ENCODE measurements at regions not wholly inside any gene's neighbourhood (a gene's known extent, or its start where the extent isn't known, plus 50 kb on each side); places are given as distances from the start of the nearest gene placed in this dataset.

DNA sequence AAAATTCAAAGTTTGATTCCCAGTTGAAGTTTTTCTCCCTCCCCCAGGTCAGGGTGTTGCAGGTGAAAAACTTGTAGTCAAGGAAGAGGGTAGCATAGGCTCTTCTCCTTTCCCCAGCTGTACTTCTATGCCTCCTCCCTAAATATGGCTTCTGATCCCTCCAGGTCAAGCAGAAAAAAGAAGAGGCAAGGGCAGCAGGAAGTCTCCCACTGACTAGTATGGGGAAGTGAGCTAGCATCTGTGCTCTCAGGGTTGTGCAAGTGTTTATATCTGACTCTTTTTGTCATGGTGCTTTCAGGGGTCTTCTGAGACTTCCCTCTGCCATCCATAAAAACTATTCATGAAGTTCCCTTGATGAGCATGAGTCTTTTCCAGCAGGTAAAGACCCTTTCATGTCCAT is 76.0 kb downstream of the ATPSCKMT start:
- no peak for DNase-seq
- Histone ChIP-seq H3K4me3 (no peak overlapping the region), H3K27ac (no peak overlapping the region), H3K36me3 (no peaks in the 10 kb centered on the region), H3K4me1 (no peaks in the 10 kb centered on the region), H3K27me3 (replicated peaks in 1 of 7) (no peaks in the 10 kb centered on the region), H3K9me3 (no peaks in the 10 kb centered on the region)
- intact Hi-C loops (cut with DNase I; ENCODE audit: low total_unique reads): no loop called here
- TF ChIP-seq, protein P1, sequence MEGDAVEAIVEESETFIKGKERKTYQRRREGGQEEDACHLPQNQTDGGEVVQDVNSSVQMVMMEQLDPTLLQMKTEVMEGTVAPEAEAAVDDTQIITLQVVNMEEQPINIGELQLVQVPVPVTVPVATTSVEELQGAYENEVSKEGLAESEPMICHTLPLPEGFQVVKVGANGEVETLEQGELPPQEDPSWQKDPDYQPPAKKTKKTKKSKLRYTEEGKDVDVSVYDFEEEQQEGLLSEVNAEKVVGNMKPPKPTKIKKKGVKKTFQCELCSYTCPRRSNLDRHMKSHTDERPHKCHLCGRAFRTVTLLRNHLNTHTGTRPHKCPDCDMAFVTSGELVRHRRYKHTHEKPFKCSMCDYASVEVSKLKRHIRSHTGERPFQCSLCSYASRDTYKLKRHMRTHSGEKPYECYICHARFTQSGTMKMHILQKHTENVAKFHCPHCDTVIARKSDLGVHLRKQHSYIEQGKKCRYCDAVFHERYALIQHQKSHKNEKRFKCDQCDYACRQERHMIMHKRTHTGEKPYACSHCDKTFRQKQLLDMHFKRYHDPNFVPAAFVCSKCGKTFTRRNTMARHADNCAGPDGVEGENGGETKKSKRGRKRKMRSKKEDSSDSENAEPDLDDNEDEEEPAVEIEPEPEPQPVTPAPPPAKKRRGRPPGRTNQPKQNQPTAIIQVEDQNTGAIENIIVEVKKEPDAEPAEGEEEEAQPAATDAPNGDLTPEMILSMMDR (IDR thresholded peaks at IDR 0.05 in 8 of 11, conservative IDR thresholded peaks at IDR 0.05 in 3 of 11): no peak
- no peak for TF ChIP-seq POLR2A (IDR thresholded peaks at IDR 0.05)
- no peak for TF ChIP-seq POLR2AphosphoS5 (IDR thresholded peaks at IDR 0.05)

DNA sequence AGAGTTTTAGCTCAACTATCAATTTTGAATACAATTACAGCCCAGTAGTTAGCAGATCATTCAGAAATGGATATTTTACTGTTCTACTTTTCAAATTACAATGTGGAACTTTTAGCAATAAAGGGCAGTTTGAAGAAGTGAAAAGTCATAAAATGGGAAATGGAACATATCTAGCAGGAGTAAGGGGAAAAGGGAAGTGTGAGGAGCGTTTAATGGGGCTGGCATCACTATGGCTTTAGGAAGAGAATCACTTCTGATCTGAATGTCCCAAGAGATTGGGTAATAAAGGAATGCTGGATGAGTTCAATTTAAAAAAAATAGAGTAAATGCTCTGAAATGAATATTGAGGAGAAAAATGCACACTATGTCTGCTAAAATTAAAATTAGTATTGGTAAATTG is 77.4 kb downstream of the ATPSCKMT start:
- Histone ChIP-seq H3K4me3 (no peak overlapping the region), H3K36me3 (no peaks in the 10 kb centered on the region), H3K27ac (no peak overlapping the region), H3K9me3 (peaks cover 0 to 4% (median 0%) of the 10 kb centered on the region in 8 donors), H3K4me1 (no peaks in the 10 kb centered on the region), H3K27me3 (replicated peaks in 1 of 7) (no peaks in the 10 kb centered on the region)
- DNase-seq: no peak
- WGBS, 5 donors: 34 to 54% (median 37%) methylated on average over 1 of the region's 1 CpG
- intact Hi-C loops (cut with DNase I; ENCODE audit: low total_unique reads): no loop called here
- TF ChIP-seq POLR2A (IDR thresholded peaks at IDR 0.05) (no peak), POLR2AphosphoS5 (IDR thresholded peaks at IDR 0.05) (no peak)
- TF ChIP-seq, protein P1 (IDR thresholded peaks at IDR 0.05 in 8 of 11, conservative IDR thresholded peaks at IDR 0.05 in 3 of 11): no peak

DNA sequence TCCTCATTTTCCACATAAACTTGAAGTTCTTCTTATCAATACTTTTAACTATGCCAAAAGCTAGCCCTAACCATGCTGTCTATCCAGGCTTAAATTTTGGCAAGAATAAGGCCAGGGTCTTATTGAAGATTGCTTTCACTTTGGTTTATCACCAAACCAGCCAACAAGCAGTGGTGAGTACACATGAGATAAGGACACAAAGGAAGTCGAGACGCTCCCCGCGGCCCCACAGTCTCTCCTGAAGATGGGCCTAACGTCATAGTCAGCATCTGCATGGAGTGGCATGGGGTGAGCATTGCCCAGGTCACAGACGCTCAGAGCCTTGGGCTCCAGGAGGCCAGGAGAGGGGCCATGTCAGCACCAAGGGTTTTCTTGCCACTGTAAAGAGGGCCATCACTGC is 80.3 kb downstream of the ATPSCKMT start:
- TF ChIP-seq POLR2A (IDR thresholded peaks at IDR 0.05): no peak
- no peak for TF ChIP-seq POLR2AphosphoS5 (IDR thresholded peaks at IDR 0.05)
- TF ChIP-seq, protein P1 (IDR thresholded peaks at IDR 0.05 in 8 of 11, conservative IDR thresholded peaks at IDR 0.05 in 3 of 11): no peak
- intact Hi-C loops (cut with DNase I; ENCODE audit: low total_unique reads): no loop called here
- H3K27me3 ChIP-seq (replicated peaks in 1 of 7): no peaks in the 10 kb centered on the region
- no peak overlapping the region for H3K27ac ChIP-seq
- H3K9me3 ChIP-seq: peaks cover 0 to 33% (median 25%) of the 10 kb centered on the region in 8 donors
- 86 to 100% (median 90%) methylated on average over 4 to 6 of the region's 6 CpGs for WGBS, 5 donors
- H3K36me3 ChIP-seq: no peaks in the 10 kb centered on the region
- no peak for DNase-seq
- H3K4me3 ChIP-seq: no peak overlapping the region
- no peaks in the 10 kb centered on the region for H3K4me1 ChIP-seq

DNA sequence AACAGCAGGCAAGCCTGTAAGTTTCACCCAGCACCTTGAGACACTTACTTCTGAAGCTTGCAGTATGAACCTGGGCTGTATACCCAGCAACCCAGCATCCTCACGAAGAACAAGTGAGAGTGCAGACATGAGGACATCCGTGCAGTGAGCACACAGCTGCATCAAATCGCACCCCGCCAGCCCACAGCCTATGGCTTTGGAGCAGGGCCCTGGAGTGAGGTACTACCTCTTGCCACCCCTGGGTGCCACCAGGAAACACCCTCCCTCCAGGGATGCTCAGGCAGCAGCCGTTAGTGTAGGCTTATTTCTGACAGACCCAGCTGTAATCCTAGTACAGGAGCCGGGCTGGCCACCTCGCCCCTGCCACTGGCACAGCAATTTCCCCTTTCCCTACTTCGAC is 81.4 kb downstream of the ATPSCKMT start:
- WGBS, 5 donors: 84 to 87% (median 84%) methylated on average over 7 to 8 of the region's 8 CpGs
- no peaks in the 10 kb centered on the region for H3K27me3 ChIP-seq (replicated peaks in 1 of 7)
- H3K27ac ChIP-seq: no peak overlapping the region
- intact Hi-C loops (cut with DNase I; ENCODE audit: low total_unique reads): no loop called here
- H3K4me1 ChIP-seq: no peaks in the 10 kb centered on the region
- peaks cover 0 to 40% (median 30%) of the 10 kb centered on the region in 8 donors for H3K9me3 ChIP-seq
- H3K36me3 ChIP-seq: no peaks in the 10 kb centered on the region
- no peak overlapping the region for H3K4me3 ChIP-seq
- DNase-seq: no peak
- TF ChIP-seq, protein P1 (IDR thresholded peaks at IDR 0.05 in 8 of 11, conservative IDR thresholded peaks at IDR 0.05 in 3 of 11): no peak
- TF ChIP-seq POLR2AphosphoS5 (IDR thresholded peaks at IDR 0.05) (no peak), POLR2A (IDR thresholded peaks at IDR 0.05) (no peak)
